ENCODE measurements at regions not wholly inside any gene's neighbourhood (a gene's known extent, or its start where the extent isn't known, plus 50 kb on each side); places are given as distances from the start of the nearest gene placed in this dataset.

DNA sequence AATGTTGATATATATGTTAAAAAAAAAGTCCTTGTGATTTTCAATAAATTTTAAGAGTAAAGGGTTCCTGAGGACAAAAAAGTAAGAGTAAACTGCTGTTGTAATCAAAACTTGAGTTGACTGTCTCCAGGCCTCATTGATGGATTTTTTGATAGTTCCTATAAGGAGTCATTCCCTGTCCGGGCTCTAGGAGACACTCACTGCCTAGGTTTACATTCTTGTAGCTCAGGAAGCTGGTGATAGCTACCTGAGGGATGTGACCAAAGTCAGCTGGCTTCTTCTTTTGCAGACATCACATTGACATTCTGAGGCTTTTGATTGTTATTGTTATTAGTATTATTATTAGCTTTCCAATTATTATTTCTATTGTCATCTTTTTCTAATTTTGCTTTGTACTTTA, 116.5 kb upstream of the FBXL7 start:
- H4K20me1 ChIP-seq (ENCODE audit: control insufficient read depth, extremely low read depth, insufficient read depth, low read length) = no peaks in the 10 kb centered on the region
- no peak overlapping the region for H3K4me3 ChIP-seq (replicated peaks in 1 of 4; ENCODE audit: control extremely low read depth in 1 of 4, insufficient read depth in 1 of 4, low read depth in 3 of 4, low read length in 4 of 4)
- no peak overlapping the region for H2AFZ ChIP-seq (ENCODE audit: low read length)
- H3K27ac ChIP-seq (ENCODE audit: insufficient read depth, low read length) = no peak overlapping the region
- no peaks in the 10 kb centered on the region for H3K36me3 ChIP-seq (ENCODE audit: control insufficient read depth, insufficient read depth, low read length)
- H3K79me2 ChIP-seq (ENCODE audit: control insufficient read depth, insufficient read depth, low read length) = no peaks in the 10 kb centered on the region
- DNase-seq (ENCODE audit: low read depth in 2 of 2) = peak; percentile 12 to 28
- TF ChIP-seq EZH2 (IDR thresholded peaks at IDR 0.05; ENCODE audit: low read length, missing control alignments) = no peak
- TF ChIP-seq, protein P1, sequence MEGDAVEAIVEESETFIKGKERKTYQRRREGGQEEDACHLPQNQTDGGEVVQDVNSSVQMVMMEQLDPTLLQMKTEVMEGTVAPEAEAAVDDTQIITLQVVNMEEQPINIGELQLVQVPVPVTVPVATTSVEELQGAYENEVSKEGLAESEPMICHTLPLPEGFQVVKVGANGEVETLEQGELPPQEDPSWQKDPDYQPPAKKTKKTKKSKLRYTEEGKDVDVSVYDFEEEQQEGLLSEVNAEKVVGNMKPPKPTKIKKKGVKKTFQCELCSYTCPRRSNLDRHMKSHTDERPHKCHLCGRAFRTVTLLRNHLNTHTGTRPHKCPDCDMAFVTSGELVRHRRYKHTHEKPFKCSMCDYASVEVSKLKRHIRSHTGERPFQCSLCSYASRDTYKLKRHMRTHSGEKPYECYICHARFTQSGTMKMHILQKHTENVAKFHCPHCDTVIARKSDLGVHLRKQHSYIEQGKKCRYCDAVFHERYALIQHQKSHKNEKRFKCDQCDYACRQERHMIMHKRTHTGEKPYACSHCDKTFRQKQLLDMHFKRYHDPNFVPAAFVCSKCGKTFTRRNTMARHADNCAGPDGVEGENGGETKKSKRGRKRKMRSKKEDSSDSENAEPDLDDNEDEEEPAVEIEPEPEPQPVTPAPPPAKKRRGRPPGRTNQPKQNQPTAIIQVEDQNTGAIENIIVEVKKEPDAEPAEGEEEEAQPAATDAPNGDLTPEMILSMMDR (conservative IDR thresholded peaks at IDR 0.05 in 1 of 2, IDR thresholded peaks at IDR 0.05 in 1 of 2; ENCODE audit: low read depth in 1 of 2, low read length in 2 of 2) = peak; percentile 45 to 58
- no peaks in the 10 kb centered on the region for H3K4me1 ChIP-seq (ENCODE audit: control insufficient read depth, extremely low read depth, insufficient read depth, low read length)
- no peaks in the 10 kb centered on the region for H3K27me3 ChIP-seq (ENCODE audit: control insufficient read depth, insufficient read depth, low read length)
- H3K9me3 ChIP-seq (ENCODE audit: control insufficient read depth, insufficient read depth, low read depth, low read length) = no peaks in the 10 kb centered on the region
- no peak overlapping the region for H3K9ac ChIP-seq (ENCODE audit: insufficient read depth, low read length)
- H3K4me2 ChIP-seq (ENCODE audit: extremely low read depth, insufficient read depth, low read length) = no peak overlapping the region

DNA sequence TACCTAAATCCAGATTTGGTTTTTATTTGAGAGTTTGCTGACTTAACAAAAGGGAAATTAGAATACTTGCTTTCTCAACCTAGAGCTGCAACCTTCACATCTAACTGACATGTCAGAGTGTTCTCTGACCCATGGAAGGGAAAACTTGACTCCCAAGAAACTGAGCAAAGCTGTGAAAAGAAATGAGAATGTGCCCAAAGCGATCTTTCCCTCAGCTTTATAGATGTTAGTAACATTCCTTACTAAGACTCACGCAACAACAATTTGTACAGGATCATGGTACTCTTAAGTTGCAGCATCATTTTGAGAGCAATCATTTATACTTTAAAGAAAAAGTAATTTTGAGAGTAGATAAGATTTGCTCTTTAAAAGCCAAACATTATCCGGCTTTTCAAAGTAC, 117.0 kb upstream of the FBXL7 start:
- Histone ChIP-seq H3K9me3 (ENCODE audit: control insufficient read depth, insufficient read depth, low read depth, low read length) (no peaks in the 10 kb centered on the region), H3K27ac (ENCODE audit: insufficient read depth, low read length) (no peak overlapping the region), H2AFZ (ENCODE audit: low read length) (no peak overlapping the region), H3K4me3 (replicated peaks in 1 of 4; ENCODE audit: control extremely low read depth in 1 of 4, insufficient read depth in 1 of 4, low read depth in 3 of 4, low read length in 4 of 4) (no peak overlapping the region), H3K4me1 (ENCODE audit: control insufficient read depth, extremely low read depth, insufficient read depth, low read length) (no peaks in the 10 kb centered on the region), H4K20me1 (ENCODE audit: control insufficient read depth, extremely low read depth, insufficient read depth, low read length) (no peaks in the 10 kb centered on the region), H3K79me2 (ENCODE audit: control insufficient read depth, insufficient read depth, low read length) (no peaks in the 10 kb centered on the region), H3K27me3 (ENCODE audit: control insufficient read depth, insufficient read depth, low read length) (no peaks in the 10 kb centered on the region), H3K9ac (ENCODE audit: insufficient read depth, low read length) (no peak overlapping the region), H3K4me2 (ENCODE audit: extremely low read depth, insufficient read depth, low read length) (no peak overlapping the region), H3K36me3 (ENCODE audit: control insufficient read depth, insufficient read depth, low read length) (no peaks in the 10 kb centered on the region)
- DNase-seq (ENCODE audit: low read depth in 2 of 2) = no peak
- TF ChIP-seq EZH2 (IDR thresholded peaks at IDR 0.05; ENCODE audit: low read length, missing control alignments) = no peak
- TF ChIP-seq, protein P1 (conservative IDR thresholded peaks at IDR 0.05 in 1 of 2, IDR thresholded peaks at IDR 0.05 in 1 of 2; ENCODE audit: low read depth in 1 of 2, low read length in 2 of 2) = no peak

DNA sequence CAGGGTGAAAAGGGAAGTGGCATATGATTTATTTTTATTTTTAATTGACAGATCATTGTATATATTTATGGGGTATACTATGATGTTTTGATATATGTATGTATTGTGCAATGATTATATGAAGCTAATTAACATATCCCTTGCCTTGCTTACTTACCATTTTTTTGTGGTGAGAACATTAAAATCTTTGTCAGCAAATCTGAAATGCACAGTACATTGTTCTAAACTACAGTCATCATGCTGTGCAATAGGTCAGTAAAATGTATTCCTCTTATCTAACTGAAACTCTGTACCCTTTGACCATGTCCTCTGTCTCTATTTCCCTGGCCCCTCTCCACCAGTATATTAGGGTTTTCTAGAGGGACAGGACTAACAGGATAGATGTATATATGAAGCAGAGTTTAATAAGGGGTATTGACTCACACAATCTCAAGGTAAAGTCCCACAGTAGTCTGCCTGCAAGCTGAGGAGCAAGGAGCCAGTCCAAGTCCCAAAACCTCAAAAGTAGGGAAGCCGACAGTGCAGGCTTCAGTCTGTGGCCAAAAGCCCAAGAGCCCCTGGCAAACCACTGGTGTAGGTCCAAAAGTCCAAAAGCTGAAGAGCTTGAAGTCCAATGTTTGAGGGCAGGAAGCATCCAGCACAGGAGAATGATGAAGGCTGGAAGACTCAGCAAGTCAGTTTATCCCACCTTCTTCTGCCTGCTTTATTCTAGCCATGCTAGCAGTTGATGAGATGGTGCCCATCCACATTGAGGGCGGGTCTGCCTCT, 122.2 kb upstream of the FBXL7 start:
- H3K27me3 ChIP-seq (ENCODE audit: control insufficient read depth, insufficient read depth, low read length) = no peaks in the 10 kb centered on the region
- H3K9ac ChIP-seq (ENCODE audit: insufficient read depth, low read length) = no peak overlapping the region
- no peak overlapping the region for H3K4me3 ChIP-seq (replicated peaks in 1 of 4; ENCODE audit: control extremely low read depth in 1 of 4, insufficient read depth in 1 of 4, low read depth in 3 of 4, low read length in 4 of 4)
- no peaks in the 10 kb centered on the region for H4K20me1 ChIP-seq (ENCODE audit: control insufficient read depth, extremely low read depth, insufficient read depth, low read length)
- no peaks in the 10 kb centered on the region for H3K9me3 ChIP-seq (ENCODE audit: control insufficient read depth, insufficient read depth, low read depth, low read length)
- H3K79me2 ChIP-seq (ENCODE audit: control insufficient read depth, insufficient read depth, low read length) = no peaks in the 10 kb centered on the region
- H3K4me1 ChIP-seq (ENCODE audit: control insufficient read depth, extremely low read depth, insufficient read depth, low read length) = no peaks in the 10 kb centered on the region
- no peak for TF ChIP-seq EZH2 (IDR thresholded peaks at IDR 0.05; ENCODE audit: low read length, missing control alignments)
- TF ChIP-seq, protein P1 (conservative IDR thresholded peaks at IDR 0.05 in 1 of 2, IDR thresholded peaks at IDR 0.05 in 1 of 2; ENCODE audit: low read depth in 1 of 2, low read length in 2 of 2) = no peak
- no peak overlapping the region for H2AFZ ChIP-seq (ENCODE audit: low read length)
- no peak overlapping the region for H3K27ac ChIP-seq (ENCODE audit: insufficient read depth, low read length)
- no peaks in the 10 kb centered on the region for H3K36me3 ChIP-seq (ENCODE audit: control insufficient read depth, insufficient read depth, low read length)
- no peak overlapping the region for H3K4me2 ChIP-seq (ENCODE audit: extremely low read depth, insufficient read depth, low read length)
- no peak for DNase-seq (ENCODE audit: low read depth in 2 of 2)
